ENCODE measurements at regions not wholly inside any gene's neighbourhood (a gene's known extent, or its start where the extent isn't known, plus 50 kb on each side); places are given as distances from the start of the nearest gene placed in this dataset.
A peak's percentile ranks its signal among the peaks of the same experiment; 100 is the strongest.
"Not testable (repeated sequence)": the region's sequence is repeated elsewhere in the genome, so short reads cannot be mapped to it uniquely, and the experiment has no call there.

DNA sequence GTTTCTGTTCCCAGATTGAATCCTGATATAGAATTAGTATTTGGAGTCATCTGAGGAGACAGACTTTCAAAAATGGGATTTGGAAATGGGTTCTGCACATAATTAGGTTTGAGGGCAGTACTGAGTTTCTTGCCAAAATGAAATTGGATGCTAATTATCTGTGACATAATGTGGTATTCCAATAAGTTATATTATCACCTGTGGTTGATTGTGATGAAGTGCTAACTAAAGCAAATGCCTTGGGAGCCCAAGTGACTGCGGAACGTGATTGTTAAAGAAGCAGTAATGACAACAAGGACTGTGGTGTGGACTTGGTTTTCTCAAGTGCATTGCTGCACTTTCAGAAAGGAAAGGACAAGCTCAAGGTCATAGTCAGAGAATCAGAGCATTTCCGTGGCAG lies 337.0 kb downstream of the IPO8 start:
- DNase-seq: no peak

DNA sequence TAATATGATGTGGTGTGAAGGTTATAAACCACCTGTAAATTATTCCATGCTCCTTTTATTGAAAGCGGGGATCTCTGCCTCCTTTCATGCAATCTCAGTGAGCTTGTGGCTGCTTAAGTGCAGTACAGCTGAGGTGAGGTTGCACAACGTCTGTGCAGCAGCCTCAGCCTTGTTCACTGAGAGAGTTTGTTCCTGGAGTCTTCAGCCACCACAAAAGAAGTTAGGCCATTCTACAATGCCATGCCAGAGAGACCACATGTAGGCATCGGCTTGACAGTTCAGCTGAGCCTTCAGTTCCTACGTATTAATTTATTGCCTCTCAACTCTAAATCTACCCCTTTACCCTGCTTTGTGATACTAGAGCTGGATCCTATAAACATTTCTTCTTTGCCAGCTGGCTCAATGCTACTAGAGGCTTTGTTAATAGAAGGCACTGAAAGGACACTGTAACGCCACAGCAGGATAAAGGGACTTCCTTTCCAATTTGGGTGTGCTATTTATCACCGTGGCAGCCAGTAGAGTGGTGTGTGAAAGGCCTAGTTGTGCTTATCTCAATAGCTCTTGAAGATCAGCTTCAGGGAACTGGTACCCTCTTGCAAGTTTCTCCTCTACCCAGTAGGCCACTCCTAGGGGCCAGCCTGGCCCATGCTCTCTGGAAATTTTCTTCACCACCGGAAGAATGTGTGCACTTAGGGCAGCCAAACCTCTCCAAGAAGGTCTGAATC lies 337.7 kb downstream of the IPO8 start:
- DNase-seq: no peak

DNA sequence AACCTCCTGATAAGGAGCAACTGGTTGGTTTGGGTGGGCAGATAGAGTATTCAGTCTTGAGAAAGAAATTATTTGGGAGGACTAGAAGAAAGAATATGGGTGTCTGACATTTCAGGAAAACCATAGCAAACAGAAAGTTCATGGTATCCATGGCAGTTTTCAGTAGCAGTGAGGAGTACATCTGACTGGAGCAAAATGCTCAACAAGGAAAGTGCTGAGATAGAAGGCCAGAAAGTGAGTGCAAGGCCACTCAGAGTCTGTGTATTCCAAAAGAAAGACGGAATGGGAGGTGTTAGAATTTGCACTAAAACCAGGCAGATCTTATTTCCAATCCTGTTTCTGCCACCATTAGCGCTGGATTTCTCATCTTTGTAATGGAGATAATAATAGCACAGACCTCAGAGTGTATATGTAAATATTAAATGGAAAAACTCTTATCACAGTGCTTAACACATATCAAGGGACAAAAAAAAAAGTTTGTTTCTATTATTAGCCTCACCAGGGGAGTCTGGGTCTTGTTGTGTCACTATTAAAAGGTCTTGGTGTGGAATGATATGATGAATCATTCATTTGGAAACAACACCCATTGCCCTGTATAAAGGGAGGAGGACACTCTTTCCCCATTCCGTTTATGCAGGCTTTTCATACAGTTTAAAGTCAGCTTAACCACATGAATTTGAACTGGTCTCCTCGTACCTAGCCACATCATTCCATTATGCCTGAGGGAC lies 349.8 kb downstream of the IPO8 start:
- no peak for DNase-seq

DNA sequence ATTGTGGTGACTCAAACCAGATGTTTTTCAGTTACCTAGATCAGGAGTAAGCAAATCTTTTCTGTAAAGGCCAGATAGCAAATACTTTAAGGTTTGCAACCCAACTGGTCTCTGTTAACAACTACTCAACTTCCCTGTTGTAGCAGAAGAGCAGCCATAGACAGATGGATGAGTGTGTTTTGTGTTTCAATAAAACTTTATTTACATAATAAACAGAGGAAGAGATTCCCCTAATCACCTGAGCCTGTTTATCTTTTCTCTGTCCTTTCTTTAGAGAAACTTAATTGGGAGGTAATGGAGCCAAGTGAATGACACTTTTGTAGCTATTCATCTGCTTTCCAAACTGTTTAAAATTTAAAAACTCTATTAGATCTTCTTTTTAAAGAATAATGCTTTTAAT lies 365.1 kb downstream of the IPO8 start:
- no peak for DNase-seq

DNA sequence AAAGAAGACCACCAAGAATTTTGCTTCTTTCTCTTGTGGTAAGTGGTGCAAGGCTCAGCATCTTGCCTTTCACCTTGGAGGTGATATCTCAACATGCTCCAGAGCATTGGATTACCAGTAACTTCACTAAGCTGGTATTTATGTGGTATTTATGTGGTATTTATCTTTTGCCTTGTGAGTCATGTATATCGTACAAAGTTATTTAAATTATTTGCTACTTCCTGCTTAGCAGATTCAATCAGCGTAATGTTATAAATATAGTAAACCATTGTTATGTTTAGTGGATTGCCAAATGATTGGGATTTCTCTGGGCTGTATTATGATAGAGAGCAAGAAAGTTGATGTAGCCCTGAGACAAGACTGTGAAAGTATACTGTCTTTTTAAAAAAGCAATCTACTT lies 366.4 kb downstream of the IPO8 start:
- no peak for DNase-seq

DNA sequence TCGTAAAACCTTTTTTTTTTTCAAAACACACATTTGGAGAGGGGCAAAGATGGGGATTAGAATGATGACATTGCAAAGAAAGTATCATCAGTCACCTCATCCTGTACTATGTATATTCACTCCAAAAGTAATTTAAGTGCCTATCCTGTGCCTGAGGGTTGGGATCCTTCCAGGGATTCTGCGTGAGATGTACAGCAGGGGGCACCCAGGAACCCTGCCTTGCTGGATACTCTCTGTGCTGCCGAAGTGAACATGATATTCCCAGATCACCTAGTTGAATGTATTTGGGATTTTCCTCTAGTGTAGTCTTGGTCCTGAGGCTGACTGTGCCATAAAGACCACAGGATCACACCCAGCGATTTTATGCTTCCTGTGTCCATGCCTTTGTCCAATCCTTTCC lies 372.7 kb downstream of the IPO8 start:
- DNase-seq: no peak

DNA sequence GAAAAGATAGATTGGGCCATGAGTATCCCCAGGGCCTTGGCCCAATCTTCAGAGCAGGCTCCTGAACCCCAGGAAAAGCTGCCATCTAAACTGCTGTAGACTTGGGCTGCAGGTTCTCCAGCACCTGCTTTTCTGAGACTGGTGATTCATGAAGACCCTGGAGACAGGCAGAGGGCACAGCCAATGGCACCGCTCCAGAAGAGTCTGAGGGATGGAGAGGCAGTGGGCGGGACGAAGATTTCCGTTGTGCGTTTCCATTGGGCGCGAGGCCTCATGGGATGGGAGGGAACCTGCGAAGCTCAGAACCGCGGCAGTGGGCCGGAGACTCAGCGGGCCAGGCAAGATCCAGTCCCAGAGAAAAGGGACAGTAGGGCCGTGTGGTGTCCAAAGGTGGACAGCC lies 375.1 kb downstream of the IPO8 start:
- no peak for DNase-seq

DNA sequence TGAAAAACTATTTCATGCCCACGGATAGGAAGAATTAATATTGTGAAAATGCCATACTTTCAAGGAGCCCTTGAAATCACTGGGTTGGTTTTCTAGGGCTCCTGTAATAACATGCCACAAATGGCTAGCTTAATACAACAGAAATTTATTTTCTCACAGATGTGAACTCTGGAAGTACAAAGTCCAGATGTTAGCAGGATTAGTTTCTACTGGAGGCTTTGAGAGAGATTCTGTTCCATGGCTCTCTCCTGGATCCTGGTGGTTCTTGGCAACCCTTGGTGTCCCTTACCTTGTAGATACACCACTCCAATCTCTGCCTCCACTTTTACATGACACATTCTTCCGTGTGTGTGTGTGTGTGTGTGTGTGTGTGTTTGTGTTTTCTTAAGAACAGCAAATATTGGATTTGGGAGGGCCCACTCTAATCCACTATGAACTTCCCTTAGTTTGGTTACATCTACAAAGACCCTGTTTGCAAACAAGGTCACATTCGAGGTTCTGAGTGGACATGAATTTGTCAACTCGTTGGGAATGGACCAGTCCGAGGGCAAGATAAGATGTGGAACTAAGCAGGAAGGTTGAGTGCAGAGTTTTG lies 381.1 kb downstream of the IPO8 start:
- DNase-seq: no peak

DNA sequence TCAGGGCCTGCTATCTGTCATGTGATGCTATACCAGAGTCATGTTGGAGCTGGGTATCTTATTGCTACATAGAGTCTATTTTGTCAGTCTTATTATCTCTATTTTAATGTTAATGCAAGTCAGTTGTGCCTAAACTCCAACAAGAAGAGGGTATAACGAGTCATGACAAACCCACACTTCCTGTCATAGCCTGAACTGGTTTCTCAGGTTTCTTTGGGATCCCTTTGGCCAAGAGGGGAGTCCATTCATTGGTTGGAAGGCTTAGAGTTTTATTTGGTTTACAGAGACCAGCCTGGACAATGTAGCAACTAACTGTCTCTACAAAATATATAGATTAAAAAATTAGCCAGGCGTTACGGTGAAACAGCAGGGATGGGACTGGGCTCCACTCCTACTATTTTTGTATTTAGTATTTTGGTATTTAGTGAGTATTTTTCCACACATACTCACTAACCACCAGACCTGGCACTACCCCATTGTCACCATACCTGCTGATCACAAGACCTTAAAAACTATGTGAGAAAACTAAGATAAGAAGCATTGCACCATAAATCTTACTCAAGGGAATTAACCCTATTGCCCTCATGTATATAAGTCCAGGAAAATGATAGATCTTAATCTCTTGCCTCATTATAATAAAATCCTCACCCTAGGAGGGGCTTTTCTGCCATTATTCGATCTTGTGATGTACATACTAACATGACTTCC lies 387.5 kb downstream of the IPO8 start:
- no peak for DNase-seq

DNA sequence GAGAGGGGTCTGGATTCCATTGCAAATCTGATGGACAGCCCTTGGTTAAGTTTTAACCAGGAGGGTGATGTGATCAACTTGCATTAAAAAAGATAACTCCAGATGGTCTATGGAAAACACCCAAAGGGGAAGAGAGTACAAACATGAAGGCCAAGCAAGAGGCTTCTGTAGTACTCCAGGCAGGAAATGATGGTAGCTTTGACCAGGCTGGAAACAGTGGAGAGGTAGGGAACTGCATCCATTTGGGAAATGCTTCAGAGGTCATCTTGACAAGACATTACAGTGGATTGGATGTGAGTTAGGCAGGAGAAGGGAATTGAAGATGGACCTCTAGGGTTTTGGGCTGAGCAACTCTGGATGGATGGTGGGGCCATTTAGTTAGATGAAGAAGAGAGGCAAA lies 391.1 kb downstream of the IPO8 start:
- DNase-seq: no peak

DNA sequence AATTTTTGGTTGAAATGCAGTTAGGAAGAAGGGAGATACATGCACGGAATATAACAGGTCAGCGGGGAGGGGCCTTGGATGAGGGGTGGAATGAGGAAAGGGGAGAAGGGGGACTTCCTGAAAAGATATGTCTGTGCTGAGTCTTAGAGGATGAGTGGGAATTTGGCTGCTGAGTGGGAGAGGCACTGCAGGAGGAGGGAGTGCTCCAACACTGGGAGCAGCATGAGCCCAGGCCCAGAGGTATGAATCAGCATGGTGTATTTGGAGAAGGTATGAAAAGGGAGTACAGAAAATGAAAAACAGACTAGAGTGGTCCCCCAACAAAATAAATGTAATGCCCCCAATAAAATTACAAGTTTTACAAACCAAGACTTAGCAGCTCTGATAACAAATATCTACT lies 394.4 kb downstream of the IPO8 start:
- no peak for DNase-seq

DNA sequence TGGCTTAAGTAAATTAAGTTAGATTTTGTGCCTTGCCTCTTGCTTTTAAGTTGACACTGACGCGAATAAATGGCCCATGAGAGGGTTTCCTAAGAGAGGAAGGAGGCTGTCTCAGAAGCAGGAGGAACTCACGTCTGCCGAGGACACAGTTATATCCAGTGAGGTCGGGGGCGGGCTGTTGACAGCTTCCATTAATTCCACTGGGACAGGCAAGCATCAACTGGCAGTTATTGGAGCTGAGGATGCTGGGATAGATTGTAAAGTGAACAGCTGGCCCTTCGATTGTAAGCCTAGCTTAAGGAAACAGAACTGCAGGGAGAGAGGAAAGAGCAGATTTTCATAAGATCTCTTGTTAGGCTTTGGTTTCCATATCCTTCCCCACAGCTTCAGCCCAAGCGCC lies 399.2 kb downstream of the IPO8 start:
- DNase-seq: no peak

DNA sequence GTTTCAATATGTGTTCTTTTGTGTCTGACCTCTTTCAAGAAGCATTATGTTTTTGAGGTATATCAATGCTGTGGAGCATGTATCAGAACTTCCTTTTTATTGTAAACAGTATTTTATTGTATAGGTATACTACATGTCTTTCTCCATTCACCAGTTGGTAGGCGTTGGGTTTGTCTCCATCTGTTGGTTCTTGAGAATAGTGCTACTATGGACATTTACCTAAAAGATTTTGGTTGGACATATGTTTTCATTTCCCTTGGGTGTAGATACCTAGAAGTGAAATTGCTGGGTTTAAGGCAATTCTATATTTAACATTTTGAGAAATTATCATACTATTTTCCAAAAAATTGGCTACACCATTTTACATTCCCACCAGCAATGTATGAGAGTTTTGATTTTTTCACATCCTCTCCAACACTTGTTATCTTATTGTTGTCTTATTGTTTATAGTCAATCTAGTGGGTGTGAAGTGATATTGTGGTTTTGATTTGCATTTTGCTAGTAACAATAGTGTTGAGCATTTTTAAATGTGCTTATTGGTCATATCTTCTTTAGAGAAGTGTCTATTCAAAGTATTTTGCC lies 409.2 kb downstream of the IPO8 start:
- no peak for DNase-seq

DNA sequence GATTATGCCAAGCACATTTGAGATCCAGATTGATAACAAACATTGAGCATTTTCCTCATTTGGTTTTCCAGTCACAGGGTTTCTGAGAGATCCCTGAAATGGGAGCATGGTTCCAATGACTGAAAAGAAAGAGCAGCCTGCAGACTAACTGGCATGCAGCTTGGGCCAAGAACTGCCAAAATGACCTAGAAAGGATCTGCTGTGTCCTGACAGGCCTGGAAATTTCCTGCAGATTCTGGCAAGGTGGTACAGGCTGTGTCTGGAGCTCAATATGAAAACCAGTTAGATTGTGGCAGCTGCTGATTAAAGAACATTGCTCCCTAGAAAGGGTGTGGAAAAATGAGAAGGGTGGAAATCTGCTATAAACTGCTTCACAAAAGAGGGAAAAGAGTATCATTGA lies 417.3 kb downstream of the IPO8 start:
- peak in 21 of 51 donors; percentile 1 to 55 (median 13) for DNase-seq

DNA sequence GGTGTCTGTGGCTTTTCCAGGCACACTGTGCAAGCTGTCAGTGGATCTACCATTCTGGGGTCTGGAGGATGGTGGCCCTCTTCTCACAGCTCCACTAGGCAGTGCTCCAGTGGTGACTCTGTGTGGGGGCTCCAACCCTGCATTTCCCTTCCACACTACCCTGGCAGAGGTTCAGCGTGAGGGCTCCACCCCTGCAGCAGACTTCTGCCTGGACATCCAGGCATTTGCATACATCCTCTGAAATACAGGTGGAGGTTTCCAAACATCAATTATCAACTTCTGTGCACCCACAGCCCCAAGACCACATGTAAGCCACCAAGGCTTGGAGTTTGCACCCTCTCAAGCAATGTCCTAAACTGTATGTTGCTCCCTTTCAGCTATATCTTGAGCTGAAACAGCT lies 423.2 kb downstream of the IPO8 start:
- DNase-seq: not testable (repeated sequence)

DNA sequence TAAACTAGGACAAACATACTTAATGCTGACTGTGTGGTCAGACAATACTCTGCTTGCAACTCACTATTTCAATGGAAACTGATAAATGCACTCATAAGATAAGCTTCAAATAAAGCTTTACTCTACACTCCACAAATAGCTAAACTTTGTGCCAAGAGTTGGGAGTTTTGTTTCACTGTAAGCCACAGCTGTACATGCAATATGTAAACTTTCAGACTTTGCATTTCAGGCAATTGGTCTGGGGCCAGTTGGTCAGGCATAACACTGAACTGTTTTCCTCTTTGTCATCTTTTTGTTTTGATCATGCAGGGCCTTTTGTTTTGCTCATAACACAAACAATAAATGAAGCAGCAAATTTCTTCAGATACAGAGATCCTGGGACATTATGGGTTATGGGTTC lies 426.2 kb downstream of the IPO8 start:
- no peak for DNase-seq

DNA sequence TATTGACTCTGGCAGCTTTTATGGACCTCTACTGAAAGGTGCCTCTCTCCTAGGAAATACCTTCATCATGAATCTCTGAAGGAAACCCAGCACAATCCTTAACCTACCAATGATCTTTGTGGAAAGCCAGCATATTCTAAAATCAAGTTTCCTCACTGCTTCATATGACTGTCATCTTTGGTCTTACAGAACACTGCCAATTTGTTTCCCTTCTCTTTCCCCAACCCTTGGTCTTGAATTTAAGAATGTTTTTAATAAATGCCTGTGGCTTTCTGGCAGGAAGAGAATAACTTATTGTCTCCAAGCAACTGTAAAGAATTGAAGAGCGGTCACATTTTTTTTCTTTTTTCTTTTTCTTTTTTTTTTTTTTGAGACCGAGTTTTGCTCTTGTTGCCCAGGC lies 427.6 kb downstream of the IPO8 start:
- no peak for DNase-seq

DNA sequence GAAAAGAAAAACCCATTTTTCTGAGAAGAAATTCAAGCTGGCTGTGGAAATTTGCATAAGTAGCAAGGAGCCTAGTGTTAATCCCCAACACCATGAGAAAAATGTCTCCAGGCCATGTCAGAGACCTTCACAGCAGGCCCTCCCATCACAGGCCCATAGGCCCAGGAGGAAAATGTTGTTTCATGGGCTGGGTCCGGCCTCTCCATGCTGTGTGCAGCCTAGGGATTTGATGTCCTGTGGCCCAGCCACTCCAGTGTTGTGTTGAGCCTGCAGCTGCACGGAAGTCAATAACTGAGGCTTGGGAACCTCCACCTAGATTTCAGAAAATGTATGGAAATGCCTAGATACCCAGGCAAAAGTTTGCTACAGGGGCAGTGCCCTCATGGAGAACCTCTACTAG lies 432.2 kb downstream of the IPO8 start:
- DNase-seq: no peak

DNA sequence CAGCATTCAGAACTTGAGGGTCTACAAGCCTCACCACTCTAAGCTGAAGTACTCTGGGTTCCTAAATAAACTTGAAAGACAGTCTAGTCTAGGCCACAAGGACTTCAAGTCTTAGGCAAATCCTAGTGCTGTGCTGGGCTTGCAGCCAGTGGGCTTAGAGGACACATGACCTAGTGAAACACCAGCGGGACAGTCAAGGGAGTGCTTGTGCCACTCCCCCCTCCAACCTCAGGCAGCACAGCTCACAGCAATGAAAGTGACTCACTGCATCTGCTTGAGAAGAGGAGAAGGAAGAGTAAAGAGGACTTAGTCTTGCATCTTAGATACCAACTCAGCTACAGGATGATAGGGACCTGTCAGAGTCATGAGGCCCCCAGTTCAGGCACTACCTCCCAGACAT lies 438.1 kb downstream of the IPO8 start:
- DNase-seq: no peak

DNA sequence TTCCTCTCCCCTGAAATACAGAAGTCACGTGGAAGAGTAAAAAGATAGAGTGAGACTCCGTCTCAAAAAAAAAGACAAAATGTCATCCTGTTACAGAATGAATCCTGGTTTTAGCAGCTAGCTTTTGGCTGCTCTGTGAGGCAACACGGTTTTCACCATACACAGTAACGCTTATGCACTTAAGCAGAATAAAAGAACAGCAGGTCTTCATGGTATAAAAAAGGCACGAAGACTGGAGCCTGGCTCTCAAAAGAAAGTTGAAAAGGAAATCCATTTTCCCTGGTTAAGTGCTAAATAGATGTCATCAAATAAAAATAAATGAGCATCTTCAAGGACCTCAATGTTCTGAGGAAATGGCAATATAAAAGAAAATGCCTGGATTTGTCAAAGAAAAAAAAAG lies 444.1 kb downstream of the IPO8 start:
- DNase-seq: no peak

DNA sequence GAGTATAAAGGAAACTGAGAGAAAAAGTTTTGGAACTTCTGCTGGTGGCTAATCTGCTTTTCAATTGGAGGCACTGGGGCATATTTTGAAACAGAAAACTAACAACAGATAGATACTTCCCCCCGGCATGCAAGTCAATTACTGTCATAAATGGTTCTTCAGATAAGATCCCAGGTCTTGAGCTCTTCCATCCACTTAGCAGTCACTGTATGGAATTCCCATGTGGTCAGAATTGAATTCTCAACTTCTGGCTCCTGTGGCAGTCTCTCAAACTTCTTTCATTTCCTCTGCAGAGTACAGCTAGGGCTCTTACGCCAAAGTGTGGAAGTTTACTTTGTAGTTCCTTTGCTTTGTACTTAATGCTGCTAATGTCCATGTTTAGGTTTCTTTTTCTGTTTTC lies 452.2 kb downstream of the IPO8 start:
- DNase-seq: no peak

DNA sequence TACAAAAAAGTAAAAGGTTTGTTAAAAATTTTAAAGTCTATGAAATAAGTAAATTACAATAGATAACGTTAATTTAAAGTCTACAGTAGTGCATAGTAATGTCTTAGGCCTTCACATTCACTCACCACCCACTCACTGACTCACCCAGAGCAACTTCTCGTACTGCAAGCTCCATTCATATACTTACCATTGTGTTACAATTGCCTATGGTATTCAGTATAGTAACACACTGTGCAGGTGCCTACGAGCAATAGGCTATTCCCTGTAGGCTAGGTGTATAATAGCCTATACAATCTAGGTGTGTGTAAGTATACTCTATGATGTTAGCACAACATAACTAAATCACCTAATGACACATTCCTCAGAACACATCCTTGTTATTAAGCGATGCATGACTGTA lies 435.3 kb upstream of the TMTC1 start:
- DNase-seq: no peak
